H9 (cell line): ENCODE measurements at regions not wholly inside any gene's neighbourhood (a gene's known extent, or its start where the extent isn't known, plus 50 kb on each side); places are given as distances from the start of the nearest gene placed in this dataset.

Source experiments
- DNase-seq: peaks from one replicate; pipeline ENCODE4 v3.0.0-alpha.2; 2017
- H2AFZ ChIP-seq: one replicate; pipeline ENCODE4 v1.6.1; 2013; ENCODE audit warnings: mild to moderate bottlenecking, low read length, control low read depth, moderate library complexity
- H2AK5ac ChIP-seq: 2 replicates; pipeline ENCODE4 v1.6.1; 2013; ENCODE audit warnings: low read length, control low read depth, mixed read lengths; ENCODE audit not compliant: insufficient read length
- H2BK120ac ChIP-seq: one replicate; pipeline ENCODE4 v1.6.1; 2013; ENCODE audit warnings: low read depth, mild to moderate bottlenecking, low read length, control low read depth, inconsistent platforms; ENCODE audit not compliant: poor library complexity, severe bottlenecking
- H2BK12ac ChIP-seq: 2 replicates; pipeline ENCODE4 v1.6.1; 2013; ENCODE audit warnings: low read length, control low read depth, mixed read lengths, low read depth; ENCODE audit not compliant: insufficient read length
- H2BK15ac ChIP-seq: 2 replicates; pipeline ENCODE4 v1.6.1; 2013; ENCODE audit warnings: low read depth, low read length, control low read depth
- H2BK20ac ChIP-seq: one replicate; pipeline ENCODE4 v1.6.1; 2013; ENCODE audit warnings: low read depth, mild to moderate bottlenecking, low read length, control low read depth, inconsistent platforms; ENCODE audit not compliant: poor library complexity, severe bottlenecking
- H2BK5ac ChIP-seq: 2 replicates; pipeline ENCODE4 v1.6.1; 2013; ENCODE audit warnings: low read length, control low read depth, mixed read lengths; ENCODE audit not compliant: insufficient read length
- H3K14ac ChIP-seq: 2 replicates; pipeline ENCODE4 v1.6.1; 2013; ENCODE audit warnings: low read length, control low read depth; ENCODE audit not compliant: insufficient read depth
- H3K18ac ChIP-seq: 2 replicates; pipeline ENCODE4 v1.6.1; 2013; ENCODE audit warnings: low read depth, mild to moderate bottlenecking, mixed read lengths, low read length, control low read depth; ENCODE audit not compliant: insufficient read length
- H3K23ac ChIP-seq: 2 replicates; pipeline ENCODE4 v1.6.1; 2013; ENCODE audit warnings: low read length, control low read depth, mixed read lengths, low read depth; ENCODE audit not compliant: insufficient read length
- H3K23me2 ChIP-seq: 2 replicates; pipeline ENCODE4 v1.6.1; 2013; ENCODE audit warnings: low read depth, mild to moderate bottlenecking, mixed read lengths, low read length, control low read depth; ENCODE audit not compliant: insufficient read length, poor library complexity, severe bottlenecking
- H3K27ac ChIP-seq: 2 replicates; pipeline ENCODE4 v1.5.1; 2013; ENCODE audit warnings: low read length, control low read depth, mixed read lengths, low read depth; ENCODE audit not compliant: insufficient read length
- H3K27me3 ChIP-seq: 2 replicates; pipeline ENCODE4 v1.6.1; 2013; ENCODE audit warnings: low read length, control low read depth, inconsistent platforms; ENCODE audit not compliant: insufficient read depth
- H3K4ac ChIP-seq: 2 replicates; pipeline ENCODE4 v1.6.1; 2013; ENCODE audit warnings: low read depth, mild to moderate bottlenecking, control low read depth, inconsistent platforms, low read length, moderate library complexity
- H3K4me1 ChIP-seq: 2 replicates; pipeline ENCODE4 v1.6.1; 2013; ENCODE audit warnings: low read length, control low read depth, inconsistent platforms; ENCODE audit not compliant: insufficient read depth
- H3K4me2 ChIP-seq: 2 replicates; pipeline ENCODE4 v1.6.1; 2013; ENCODE audit warnings: low read length, control low read depth, mixed read lengths; ENCODE audit not compliant: insufficient read length, insufficient read depth
- H3K56ac ChIP-seq: 2 replicates; pipeline ENCODE4 v1.6.1; 2013; ENCODE audit warnings: low read depth, mild to moderate bottlenecking, mixed read lengths, low read length, control low read depth; ENCODE audit not compliant: insufficient read length
- H3K79me1 ChIP-seq: 2 replicates; pipeline ENCODE4 v1.6.1; 2013; ENCODE audit warnings: low read depth, mild to moderate bottlenecking, moderate library complexity, low read length, control low read depth, inconsistent platforms; ENCODE audit not compliant: insufficient read depth, poor library complexity, severe bottlenecking
- H3K79me2 ChIP-seq: 2 replicates; pipeline ENCODE4 v1.6.1; 2013; ENCODE audit warnings: low read length, control low read depth, inconsistent platforms; ENCODE audit not compliant: insufficient read depth
- H3K9ac ChIP-seq: 2 replicates; pipeline ENCODE4 v1.6.1; 2013; ENCODE audit warnings: low read length, control low read depth, mixed read lengths; ENCODE audit not compliant: insufficient read length; ENCODE audit errors: extremely low read depth
- H3K9me3 ChIP-seq: one replicate; pipeline ENCODE4 v1.6.1; 2013; ENCODE audit warnings: low read depth, low read length, inconsistent platforms; ENCODE audit not compliant: control insufficient read depth
- H3T11ph ChIP-seq: one replicate; pipeline ENCODE4 v1.6.1; 2013; ENCODE audit warnings: mild to moderate bottlenecking, low read length, control low read depth, inconsistent platforms
- H4K20me1 ChIP-seq: one replicate; pipeline ENCODE4 v1.6.1; 2013; ENCODE audit not compliant: control insufficient read depth, insufficient read length, insufficient read depth
- H4K5ac ChIP-seq: 2 replicates; pipeline ENCODE4 v1.6.1; 2013; ENCODE audit warnings: low read depth, mild to moderate bottlenecking, mixed read lengths, low read length, control low read depth; ENCODE audit not compliant: insufficient read length
- H4K8ac ChIP-seq: replicated peaks from 2 replicates; pipeline ENCODE4 v1.6.1; 2013; ENCODE audit warnings: low read length, control low read depth, mixed read lengths, low read depth; ENCODE audit not compliant: insufficient read length
- H4K91ac ChIP-seq: 2 replicates; pipeline ENCODE4 v1.6.1; 2013; ENCODE audit warnings: low read depth, mild to moderate bottlenecking, moderate library complexity, mixed read lengths, low read length, control low read depth; ENCODE audit not compliant: insufficient read length
- H3K27ac Mint-ChIP-seq, 3 experiments: 2 replicates in 2 of 3; 3 replicates in 1 of 3; pipeline ENCODE4 v1.8.0; 2020 to 2021; ENCODE audit warnings: mixed read lengths in 3 of 3, mild to moderate bottlenecking in 1 of 3, moderate library complexity in 1 of 3
- H3K27me3 Mint-ChIP-seq: 2 replicates; pipeline ENCODE4 v1.8.0; 2021; ENCODE audit warnings: low read depth, mild to moderate bottlenecking, moderate library complexity, mixed read lengths
- H3K36me3 Mint-ChIP-seq, 3 experiments: 2 replicates in 2 of 3; 3 replicates in 1 of 3; pipeline ENCODE4 v1.8.0; 2020 to 2021; ENCODE audit warnings: low read depth in 3 of 3, mixed read lengths in 3 of 3; ENCODE audit not compliant: insufficient read depth in 1 of 3
- H3K4me1 Mint-ChIP-seq, 2 experiments: 2 replicates each; pipeline ENCODE4 v1.8.0; 2020; ENCODE audit warnings: mixed read lengths in 2 of 2
- H3K4me3 Mint-ChIP-seq, 2 experiments: 2 replicates in 1 of 2; 3 replicates in 1 of 2; pipeline ENCODE4 v1.8.0; 2020 to 2021; ENCODE audit warnings: mild to moderate bottlenecking in 2 of 2, mixed read lengths in 2 of 2, moderate library complexity in 1 of 2
- H3K9me3 Mint-ChIP-seq, 2 experiments: 2 replicates in 1 of 2; 3 replicates in 1 of 2; pipeline ENCODE4 v1.8.0; 2020; ENCODE audit warnings: mild to moderate bottlenecking in 2 of 2, mixed read lengths in 2 of 2, moderate library complexity in 1 of 2
- CTCF ChIP-seq: fragments of 200-600 bp; sonication (generic); conservative IDR thresholded peaks from 3 replicates; pipeline ENCODE4 v1.8.0; 2021; ENCODE audit warnings: antibody characterized with exemption, mild to moderate bottlenecking
- WGBS: extraction: QIAGEN DNeasy Blood & Tissue Kit; methylation state at CpG from one replicate; pipeline ENCODE4 v1.1.7; 2013; ENCODE audit warnings: missing lambda C conversion rate, low lambda C conversion rate, mixed read lengths; ENCODE audit not compliant: insufficient read length; ENCODE audit errors: extremely low coverage; 5-methylcytosine and 5-hydroxymethylcytosine counted together

- no peak overlapping the region for H4K8ac ChIP-seq
- no peak overlapping the region for H4K91ac ChIP-seq
- no peaks in the 10 kb centered on the region for H3K79me1 ChIP-seq
- no peak overlapping the region for H2BK5ac ChIP-seq
- Mint-ChIP-seq H3K27me3 (no peaks in the 10 kb centered on the region), H3K36me3 (no peaks in the 10 kb centered on the region), H3K9me3 (no peaks in the 10 kb centered on the region), H3K27ac (peak overlapping the region in 2 of 3 experiments; percentile 19 to 40; a peak in 1 of 7 replicates), H3K4me3 (no peak overlapping the region), H3K4me1 (peaks cover 27 to 30% of the 10 kb centered on the region in 2 experiments)
- H4K20me1 ChIP-seq = no peaks in the 10 kb centered on the region
- H3K27me3 ChIP-seq = no peaks in the 10 kb centered on the region
- no peak overlapping the region for H3K27ac ChIP-seq
- no peak overlapping the region for H2BK15ac ChIP-seq
- H2AK5ac ChIP-seq = no peak overlapping the region
- no peak overlapping the region for H4K5ac ChIP-seq
- H3K4me2 ChIP-seq = no peak overlapping the region
- H3K23ac ChIP-seq = no peak overlapping the region
- H3T11ph ChIP-seq = no peak overlapping the region
- no peak for TF ChIP-seq CTCF
- peaks cover 3% of the 10 kb centered on the region; the same call in 1 of the 2 replicates for H3K4me1 ChIP-seq
- no peak overlapping the region for H3K56ac ChIP-seq
- no peak overlapping the region for H3K4ac ChIP-seq
- H3K23me2 ChIP-seq = no peaks in the 10 kb centered on the region
- H3K9ac ChIP-seq = no peak overlapping the region
- H3K18ac ChIP-seq = no peak overlapping the region
- no peak overlapping the region for H2BK12ac ChIP-seq
- no peak for DNase-seq
- H3K14ac ChIP-seq = no peak overlapping the region
- H2AFZ ChIP-seq = no peak overlapping the region
- WGBS = no CpG with 5 or more reads among the region's 2 CpGs
- H3K79me2 ChIP-seq = no peaks in the 10 kb centered on the region
- no peak overlapping the region for H2BK120ac ChIP-seq
- H2BK20ac ChIP-seq = no peak overlapping the region
- no peaks in the 10 kb centered on the region for H3K9me3 ChIP-seq
Measured at GRCh38 chr1:83764209-83764608, 234.7 kb downstream of the TTLL7 start.
